ENCODE measurements at regions not wholly inside any gene's neighbourhood (a gene's known extent, or its start where the extent isn't known, plus 50 kb on each side); places are given as distances from the start of the nearest gene placed in this dataset.

DNA sequence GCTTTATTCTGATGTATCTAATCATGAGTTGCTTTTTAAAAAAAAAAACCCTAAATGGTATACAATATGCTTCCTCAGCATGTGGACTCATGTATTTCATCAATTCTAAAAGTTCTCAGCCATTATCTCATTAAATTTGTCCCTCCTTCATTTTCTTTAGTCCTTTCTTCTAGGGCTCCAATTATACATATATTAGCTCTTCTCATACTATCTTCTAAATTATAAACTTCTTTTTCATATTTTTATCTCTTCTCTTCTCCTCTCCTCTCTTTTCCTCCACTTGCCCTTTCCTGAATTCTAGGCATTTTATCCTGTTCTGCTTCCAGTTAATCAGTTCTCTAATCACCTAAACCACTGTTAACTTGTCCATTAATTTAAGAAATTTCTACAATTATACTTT is 55.0 kb upstream of the IL33 start:
- TF ChIP-seq POLR2A (IDR thresholded peaks at IDR 0.05) (no peak), POLR2AphosphoS5 (IDR thresholded peaks at IDR 0.05) (no peak)
- TF ChIP-seq, protein P1, sequence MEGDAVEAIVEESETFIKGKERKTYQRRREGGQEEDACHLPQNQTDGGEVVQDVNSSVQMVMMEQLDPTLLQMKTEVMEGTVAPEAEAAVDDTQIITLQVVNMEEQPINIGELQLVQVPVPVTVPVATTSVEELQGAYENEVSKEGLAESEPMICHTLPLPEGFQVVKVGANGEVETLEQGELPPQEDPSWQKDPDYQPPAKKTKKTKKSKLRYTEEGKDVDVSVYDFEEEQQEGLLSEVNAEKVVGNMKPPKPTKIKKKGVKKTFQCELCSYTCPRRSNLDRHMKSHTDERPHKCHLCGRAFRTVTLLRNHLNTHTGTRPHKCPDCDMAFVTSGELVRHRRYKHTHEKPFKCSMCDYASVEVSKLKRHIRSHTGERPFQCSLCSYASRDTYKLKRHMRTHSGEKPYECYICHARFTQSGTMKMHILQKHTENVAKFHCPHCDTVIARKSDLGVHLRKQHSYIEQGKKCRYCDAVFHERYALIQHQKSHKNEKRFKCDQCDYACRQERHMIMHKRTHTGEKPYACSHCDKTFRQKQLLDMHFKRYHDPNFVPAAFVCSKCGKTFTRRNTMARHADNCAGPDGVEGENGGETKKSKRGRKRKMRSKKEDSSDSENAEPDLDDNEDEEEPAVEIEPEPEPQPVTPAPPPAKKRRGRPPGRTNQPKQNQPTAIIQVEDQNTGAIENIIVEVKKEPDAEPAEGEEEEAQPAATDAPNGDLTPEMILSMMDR (IDR thresholded peaks at IDR 0.05): no peak
- Histone ChIP-seq H3K4me1 (no peaks in the 10 kb centered on the region), H3K9me3 (peaks cover 0 to 23% of the 10 kb centered on the region in 2 donors), H3K4me3 (no peak overlapping the region), H3K36me3 (no peaks in the 10 kb centered on the region), H3K27me3 (no peaks in the 10 kb centered on the region), H3K27ac (no peak overlapping the region)
- intact Hi-C loops (cut with DNase I; ENCODE audit: low total_unique reads): no loop called here
- no peak for DNase-seq (ENCODE audit: low spot score in 2 of 2)

DNA sequence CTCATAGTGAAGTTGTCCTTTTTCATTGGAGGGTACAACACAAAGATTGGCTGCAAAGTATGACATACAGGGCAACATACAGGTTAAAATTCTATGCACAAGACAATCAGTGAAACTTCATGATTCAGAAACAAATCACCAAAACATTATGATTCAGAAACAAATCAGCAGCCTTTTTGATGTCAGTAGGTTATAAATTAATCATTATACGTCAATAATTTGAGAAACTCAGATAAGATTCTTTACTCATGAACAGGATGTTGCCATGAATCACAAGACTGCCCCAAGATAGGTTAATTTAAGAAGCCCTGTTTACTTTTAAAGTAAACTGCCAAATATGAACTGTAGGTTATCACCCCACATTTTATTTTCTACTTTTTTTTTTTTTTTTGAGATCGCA is 62.2 kb upstream of the IL33 start:
- Histone ChIP-seq H3K27ac (no peak overlapping the region), H3K36me3 (no peaks in the 10 kb centered on the region), H3K27me3 (no peaks in the 10 kb centered on the region), H3K4me3 (no peak overlapping the region), H3K4me1 (no peaks in the 10 kb centered on the region), H3K9me3 (no peaks in the 10 kb centered on the region)
- DNase-seq (ENCODE audit: low spot score in 2 of 2): no peak
- TF ChIP-seq POLR2AphosphoS5 (IDR thresholded peaks at IDR 0.05): no peak
- TF ChIP-seq, protein P1 (IDR thresholded peaks at IDR 0.05): no peak
- no peak for TF ChIP-seq POLR2A (IDR thresholded peaks at IDR 0.05)
- intact Hi-C loops (cut with DNase I; ENCODE audit: low total_unique reads): no loop called here

DNA sequence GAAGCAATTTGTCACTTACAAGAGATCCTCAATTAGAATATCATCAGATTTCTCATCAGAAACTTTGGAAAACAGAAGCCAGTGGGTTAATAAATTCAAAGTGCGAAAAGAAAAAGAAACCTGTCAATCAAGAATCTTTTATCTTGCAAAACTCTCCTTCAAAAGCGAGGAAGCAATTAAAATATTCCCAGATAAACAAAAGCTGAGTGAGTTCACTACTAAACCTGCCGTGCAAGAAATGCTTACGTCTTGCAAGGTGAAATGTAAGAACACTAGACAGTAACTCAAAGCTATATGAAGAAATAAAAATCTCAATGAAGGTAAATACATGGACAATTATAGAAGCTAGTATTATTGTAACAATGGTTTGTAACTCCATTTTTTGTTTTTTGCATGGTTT is 62.8 kb upstream of the IL33 start:
- no peaks in the 10 kb centered on the region for H3K36me3 ChIP-seq
- intact Hi-C loops (cut with DNase I; ENCODE audit: low total_unique reads): no loop called here
- TF ChIP-seq POLR2A (IDR thresholded peaks at IDR 0.05) (no peak), POLR2AphosphoS5 (IDR thresholded peaks at IDR 0.05) (no peak)
- TF ChIP-seq, protein P1 (IDR thresholded peaks at IDR 0.05): no peak
- no peaks in the 10 kb centered on the region for H3K9me3 ChIP-seq
- H3K27me3 ChIP-seq: no peaks in the 10 kb centered on the region
- no peak for DNase-seq (ENCODE audit: low spot score in 2 of 2)
- H3K27ac ChIP-seq: no peak overlapping the region
- H3K4me3 ChIP-seq: no peak overlapping the region
- no peaks in the 10 kb centered on the region for H3K4me1 ChIP-seq

DNA sequence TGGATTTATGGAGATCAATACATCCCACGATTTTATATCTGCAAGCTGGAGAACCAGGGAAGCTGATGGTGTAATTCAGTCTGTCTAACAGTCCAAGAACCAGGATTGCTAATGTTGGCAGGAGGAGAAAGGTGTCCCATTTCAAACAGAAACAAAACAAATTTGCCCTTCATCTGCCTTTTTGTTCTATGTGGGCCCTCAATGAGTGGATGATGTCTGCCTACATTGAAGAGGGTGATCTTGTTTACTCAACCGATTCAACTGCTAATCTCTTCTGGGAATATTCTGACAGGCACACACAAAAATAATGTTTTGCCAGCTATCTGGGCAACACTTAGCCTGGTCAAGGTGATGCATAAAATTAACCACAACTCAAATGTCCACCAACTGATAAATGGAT is 65.1 kb upstream of the IL33 start:
- no peaks in the 10 kb centered on the region for H3K27me3 ChIP-seq
- no peak for DNase-seq (ENCODE audit: low spot score in 2 of 2)
- no peaks in the 10 kb centered on the region for H3K36me3 ChIP-seq
- no peak overlapping the region for H3K27ac ChIP-seq
- H3K4me1 ChIP-seq: no peaks in the 10 kb centered on the region
- TF ChIP-seq POLR2A (IDR thresholded peaks at IDR 0.05) (no peak), POLR2AphosphoS5 (IDR thresholded peaks at IDR 0.05) (no peak)
- TF ChIP-seq, protein P1 (IDR thresholded peaks at IDR 0.05): no peak
- intact Hi-C loops (cut with DNase I; ENCODE audit: low total_unique reads): no loop called here
- H3K4me3 ChIP-seq: no peak overlapping the region
- H3K9me3 ChIP-seq: no peaks in the 10 kb centered on the region

DNA sequence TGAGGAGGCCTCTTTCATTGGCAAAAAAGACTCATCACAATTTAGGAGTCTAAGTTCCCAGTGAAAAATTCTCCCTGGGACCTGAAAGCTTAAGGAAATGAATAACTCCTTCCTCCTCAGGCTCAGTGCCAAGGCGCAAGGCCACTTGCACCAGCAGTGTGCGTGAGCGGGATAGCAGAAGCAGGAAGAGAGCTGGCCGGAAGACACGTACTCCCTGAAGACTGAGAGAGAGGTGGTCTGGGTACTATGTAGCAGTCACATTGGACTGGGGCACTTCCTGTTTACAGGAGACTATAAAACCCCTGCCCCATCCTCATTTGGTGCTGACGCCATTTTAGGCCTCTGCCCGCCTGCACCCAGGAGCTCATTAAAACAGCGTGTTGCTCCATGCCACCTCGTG is 66.3 kb upstream of the IL33 start:
- Histone ChIP-seq H3K27ac (no peak overlapping the region), H3K9me3 (no peaks in the 10 kb centered on the region), H3K4me1 (no peaks in the 10 kb centered on the region), H3K4me3 (no peak overlapping the region), H3K27me3 (no peaks in the 10 kb centered on the region), H3K36me3 (no peaks in the 10 kb centered on the region)
- TF ChIP-seq, protein P1 (IDR thresholded peaks at IDR 0.05): no peak
- no peak for TF ChIP-seq POLR2A (IDR thresholded peaks at IDR 0.05)
- no peak for TF ChIP-seq POLR2AphosphoS5 (IDR thresholded peaks at IDR 0.05)
- intact Hi-C loops (cut with DNase I; ENCODE audit: low total_unique reads): no loop called here
- DNase-seq (ENCODE audit: low spot score in 2 of 2): no peak
